ENCODE measurements at regions not wholly inside any gene's neighbourhood (a gene's known extent, or its start where the extent isn't known, plus 50 kb on each side); places are given as distances from the start of the nearest gene placed in this dataset.

DNA sequence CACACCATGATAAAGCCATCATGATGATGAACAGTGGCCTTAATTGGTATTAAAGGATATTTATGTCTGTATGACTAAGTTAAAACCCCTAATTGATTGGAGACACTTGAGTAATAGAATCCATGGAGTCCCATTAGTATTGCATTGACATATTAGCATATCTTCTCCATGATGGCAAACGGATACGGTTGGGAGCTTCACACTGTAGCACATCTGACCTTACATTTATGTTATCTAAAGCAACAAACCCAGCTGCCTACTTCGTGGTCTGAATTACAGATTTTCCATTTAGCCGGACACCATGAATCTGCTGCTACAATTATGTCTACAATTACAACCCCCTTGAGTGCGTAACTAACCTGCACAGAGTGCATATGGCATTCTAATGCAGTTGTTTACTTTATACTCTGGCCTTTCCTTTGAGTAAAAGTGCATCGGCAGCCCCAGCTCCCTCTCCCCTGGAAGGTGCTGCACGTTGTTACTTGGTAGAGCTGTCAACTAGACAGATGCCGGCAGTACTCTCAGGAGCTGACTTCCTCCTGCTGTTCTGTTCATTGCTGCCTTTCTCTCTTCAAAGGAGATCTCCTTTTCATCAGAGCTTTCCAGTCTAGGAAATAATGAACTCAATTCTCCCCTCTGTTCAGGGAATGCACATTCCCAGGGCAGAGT is 92.1 kb downstream of the LRRC30 start:
- FAIRE-seq = no peak
- WGBS (ENCODE audit: low lambda C conversion rate) = 17% methylated on average over 8 of the region's 8 CpGs
- DNase-seq (ENCODE audit: low spot score) = no peak
- ChIA-PET POLR2A (no interaction called here), CTCF (ENCODE audit: low intra/inter-chr PET ratio, low total read pairs) (no interaction called here)
- TF ChIP-seq MTA3 (CRISPR knock-in tag; IDR thresholded peaks at IDR 0.05) = no peak
- TF ChIP-seq GATAD1 (CRISPR knock-in tag; IDR thresholded peaks at IDR 0.05) = no peak
- TF ChIP-seq MATR3 (CRISPR knock-in tag; IDR thresholded peaks at IDR 0.05) = no peak
- TF ChIP-seq, protein P1, sequence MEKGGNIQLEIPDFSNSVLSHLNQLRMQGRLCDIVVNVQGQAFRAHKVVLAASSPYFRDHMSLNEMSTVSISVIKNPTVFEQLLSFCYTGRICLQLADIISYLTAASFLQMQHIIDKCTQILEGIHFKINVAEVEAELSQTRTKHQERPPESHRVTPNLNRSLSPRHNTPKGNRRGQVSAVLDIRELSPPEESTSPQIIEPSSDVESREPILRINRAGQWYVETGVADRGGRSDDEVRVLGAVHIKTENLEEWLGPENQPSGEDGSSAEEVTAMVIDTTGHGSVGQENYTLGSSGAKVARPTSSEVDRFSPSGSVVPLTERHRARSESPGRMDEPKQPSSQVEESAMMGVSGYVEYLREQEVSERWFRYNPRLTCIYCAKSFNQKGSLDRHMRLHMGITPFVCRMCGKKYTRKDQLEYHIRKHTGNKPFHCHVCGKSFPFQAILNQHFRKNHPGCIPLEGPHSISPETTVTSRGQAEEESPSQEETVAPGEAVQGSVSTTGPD (CRISPR knock-in tag; IDR thresholded peaks at IDR 0.05) = no peak
- TF ChIP-seq, protein P2, sequence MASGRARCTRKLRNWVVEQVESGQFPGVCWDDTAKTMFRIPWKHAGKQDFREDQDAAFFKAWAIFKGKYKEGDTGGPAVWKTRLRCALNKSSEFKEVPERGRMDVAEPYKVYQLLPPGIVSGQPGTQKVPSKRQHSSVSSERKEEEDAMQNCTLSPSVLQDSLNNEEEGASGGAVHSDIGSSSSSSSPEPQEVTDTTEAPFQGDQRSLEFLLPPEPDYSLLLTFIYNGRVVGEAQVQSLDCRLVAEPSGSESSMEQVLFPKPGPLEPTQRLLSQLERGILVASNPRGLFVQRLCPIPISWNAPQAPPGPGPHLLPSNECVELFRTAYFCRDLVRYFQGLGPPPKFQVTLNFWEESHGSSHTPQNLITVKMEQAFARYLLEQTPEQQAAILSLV (CRISPR knock-in tag; IDR thresholded peaks at IDR 0.05; ENCODE audit: borderline replicate concordance) = no peak
- TF ChIP-seq, protein P3, sequence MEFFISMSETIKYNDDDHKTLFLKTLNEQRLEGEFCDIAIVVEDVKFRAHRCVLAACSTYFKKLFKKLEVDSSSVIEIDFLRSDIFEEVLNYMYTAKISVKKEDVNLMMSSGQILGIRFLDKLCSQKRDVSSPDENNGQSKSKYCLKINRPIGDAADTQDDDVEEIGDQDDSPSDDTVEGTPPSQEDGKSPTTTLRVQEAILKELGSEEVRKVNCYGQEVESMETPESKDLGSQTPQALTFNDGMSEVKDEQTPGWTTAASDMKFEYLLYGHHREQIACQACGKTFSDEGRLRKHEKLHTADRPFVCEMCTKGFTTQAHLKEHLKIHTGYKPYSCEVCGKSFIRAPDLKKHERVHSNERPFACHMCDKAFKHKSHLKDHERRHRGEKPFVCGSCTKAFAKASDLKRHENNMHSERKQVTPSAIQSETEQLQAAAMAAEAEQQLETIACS (CRISPR knock-in tag; IDR thresholded peaks at IDR 0.05) = no peak
- TF ChIP-seq, protein P4, sequence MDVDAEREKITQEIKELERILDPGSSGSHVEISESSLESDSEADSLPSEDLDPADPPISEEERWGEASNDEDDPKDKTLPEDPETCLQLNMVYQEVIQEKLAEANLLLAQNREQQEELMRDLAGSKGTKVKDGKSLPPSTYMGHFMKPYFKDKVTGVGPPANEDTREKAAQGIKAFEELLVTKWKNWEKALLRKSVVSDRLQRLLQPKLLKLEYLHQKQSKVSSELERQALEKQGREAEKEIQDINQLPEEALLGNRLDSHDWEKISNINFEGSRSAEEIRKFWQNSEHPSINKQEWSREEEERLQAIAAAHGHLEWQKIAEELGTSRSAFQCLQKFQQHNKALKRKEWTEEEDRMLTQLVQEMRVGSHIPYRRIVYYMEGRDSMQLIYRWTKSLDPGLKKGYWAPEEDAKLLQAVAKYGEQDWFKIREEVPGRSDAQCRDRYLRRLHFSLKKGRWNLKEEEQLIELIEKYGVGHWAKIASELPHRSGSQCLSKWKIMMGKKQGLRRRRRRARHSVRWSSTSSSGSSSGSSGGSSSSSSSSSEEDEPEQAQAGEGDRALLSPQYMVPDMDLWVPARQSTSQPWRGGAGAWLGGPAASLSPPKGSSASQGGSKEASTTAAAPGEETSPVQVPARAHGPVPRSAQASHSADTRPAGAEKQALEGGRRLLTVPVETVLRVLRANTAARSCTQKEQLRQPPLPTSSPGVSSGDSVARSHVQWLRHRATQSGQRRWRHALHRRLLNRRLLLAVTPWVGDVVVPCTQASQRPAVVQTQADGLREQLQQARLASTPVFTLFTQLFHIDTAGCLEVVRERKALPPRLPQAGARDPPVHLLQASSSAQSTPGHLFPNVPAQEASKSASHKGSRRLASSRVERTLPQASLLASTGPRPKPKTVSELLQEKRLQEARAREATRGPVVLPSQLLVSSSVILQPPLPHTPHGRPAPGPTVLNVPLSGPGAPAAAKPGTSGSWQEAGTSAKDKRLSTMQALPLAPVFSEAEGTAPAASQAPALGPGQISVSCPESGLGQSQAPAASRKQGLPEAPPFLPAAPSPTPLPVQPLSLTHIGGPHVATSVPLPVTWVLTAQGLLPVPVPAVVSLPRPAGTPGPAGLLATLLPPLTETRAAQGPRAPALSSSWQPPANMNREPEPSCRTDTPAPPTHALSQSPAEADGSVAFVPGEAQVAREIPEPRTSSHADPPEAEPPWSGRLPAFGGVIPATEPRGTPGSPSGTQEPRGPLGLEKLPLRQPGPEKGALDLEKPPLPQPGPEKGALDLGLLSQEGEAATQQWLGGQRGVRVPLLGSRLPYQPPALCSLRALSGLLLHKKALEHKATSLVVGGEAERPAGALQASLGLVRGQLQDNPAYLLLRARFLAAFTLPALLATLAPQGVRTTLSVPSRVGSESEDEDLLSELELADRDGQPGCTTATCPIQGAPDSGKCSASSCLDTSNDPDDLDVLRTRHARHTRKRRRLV (CRISPR knock-in tag; IDR thresholded peaks at IDR 0.05) = no peak
- TF ChIP-seq ZFYVE20 (CRISPR knock-in tag; IDR thresholded peaks at IDR 0.05; ENCODE audit: borderline replicate concordance, low read depth) = no peak
- no peak for TF ChIP-seq ZFP90 (CRISPR knock-in tag; IDR thresholded peaks at IDR 0.05; ENCODE audit: borderline replicate concordance)
- TF ChIP-seq, protein P5, sequence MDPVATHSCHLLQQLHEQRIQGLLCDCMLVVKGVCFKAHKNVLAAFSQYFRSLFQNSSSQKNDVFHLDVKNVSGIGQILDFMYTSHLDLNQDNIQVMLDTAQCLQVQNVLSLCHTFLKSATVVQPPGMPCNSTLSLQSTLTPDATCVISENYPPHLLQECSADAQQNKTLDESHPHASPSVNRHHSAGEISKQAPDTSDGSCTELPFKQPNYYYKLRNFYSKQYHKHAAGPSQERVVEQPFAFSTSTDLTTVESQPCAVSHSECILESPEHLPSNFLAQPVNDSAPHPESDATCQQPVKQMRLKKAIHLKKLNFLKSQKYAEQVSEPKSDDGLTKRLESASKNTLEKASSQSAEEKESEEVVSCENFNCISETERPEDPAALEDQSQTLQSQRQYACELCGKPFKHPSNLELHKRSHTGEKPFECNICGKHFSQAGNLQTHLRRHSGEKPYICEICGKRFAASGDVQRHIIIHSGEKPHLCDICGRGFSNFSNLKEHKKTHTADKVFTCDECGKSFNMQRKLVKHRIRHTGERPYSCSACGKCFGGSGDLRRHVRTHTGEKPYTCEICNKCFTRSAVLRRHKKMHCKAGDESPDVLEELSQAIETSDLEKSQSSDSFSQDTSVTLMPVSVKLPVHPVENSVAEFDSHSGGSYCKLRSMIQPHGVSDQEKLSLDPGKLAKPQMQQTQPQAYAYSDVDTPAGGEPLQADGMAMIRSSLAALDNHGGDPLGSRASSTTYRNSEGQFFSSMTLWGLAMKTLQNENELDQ (CRISPR knock-in tag; IDR thresholded peaks at IDR 0.05; ENCODE audit: borderline replicate concordance) = no peak
- H3K4me3 ChIP-seq (replicated peaks in 1 of 3; ENCODE audit: insufficient read depth in 1 of 3, low read depth in 2 of 3, low read length in 3 of 3) = no peak overlapping the region
- H3K79me2 ChIP-seq (ENCODE audit: insufficient read depth, low read length) = no peaks in the 10 kb centered on the region
- no TSS peak for BruUV-seq (replicated peaks)
- H3K27ac ChIP-seq (ENCODE audit: extremely low read length, insufficient read depth, low read length) = no peak overlapping the region
- H4K20me1 ChIP-seq (ENCODE audit: insufficient read depth, low read length) = no peaks in the 10 kb centered on the region
- no peaks in the 10 kb centered on the region for H3K4me1 ChIP-seq (ENCODE audit: insufficient read depth, low read length)
- intact Hi-C loops (cut with micrococcal nuclease; ENCODE audit: unreplicated experiment) (no loop called here), in situ Hi-C loops (cut with HindIII; ENCODE audit: extremely low pct_ligation_motif_present, low pct_unique_long_range_greater_than_20kb) (no loop called here)
- H3K27me3 ChIP-seq (ENCODE audit: control insufficient read depth in 1 of 2, insufficient read depth in 2 of 2, low read length in 2 of 2) = peaks cover 0 to 7% of the 10 kb centered on the region in 2 experiments; a peak in 3 of 5 replicates
- H2AFZ ChIP-seq (ENCODE audit: low read length) = no peak overlapping the region
- H3K36me3 ChIP-seq (replicated peaks in 1 of 2; ENCODE audit: control insufficient read depth in 1 of 2, insufficient read depth in 2 of 2, low read length in 2 of 2) = no peaks in the 10 kb centered on the region
- H3K4me2 ChIP-seq (ENCODE audit: low read depth, low read length) = no peak overlapping the region
- no peak overlapping the region for H3K9ac ChIP-seq (ENCODE audit: insufficient read depth, low read depth, low read length)
- ATAC-seq = no peak
- no peaks in the 10 kb centered on the region for H3K9me3 ChIP-seq (ENCODE audit: low read length)
